ENCODE measurements at regions not wholly inside any gene's neighbourhood (a gene's known extent, or its start where the extent isn't known, plus 50 kb on each side); places are given as distances from the start of the nearest gene placed in this dataset.

DNA sequence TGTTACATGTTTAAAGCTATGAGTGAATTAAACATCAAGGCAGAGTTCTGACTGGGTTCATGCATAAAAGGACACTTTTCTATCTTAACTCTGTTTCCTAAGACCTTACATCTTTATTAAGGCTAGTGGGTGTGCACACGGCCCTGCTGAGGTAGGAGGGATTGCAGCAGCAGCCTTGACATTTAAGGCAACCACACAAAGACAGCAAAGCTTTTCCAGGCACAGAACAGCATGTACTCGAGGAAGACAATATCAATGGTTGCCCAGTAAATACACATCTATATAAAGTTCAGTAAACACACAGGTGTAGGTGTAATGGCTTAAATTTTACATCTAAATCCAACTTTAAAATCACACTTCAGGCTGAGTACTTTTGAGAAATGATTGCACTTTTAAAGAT is 79.8 kb upstream of the LOC128125822 start:
- H3K27me3 ChIP-seq (ENCODE audit: insufficient read depth, low read length, poor library complexity, severe bottlenecking): no peaks in the 10 kb centered on the region
- H3K4me1 ChIP-seq (ENCODE audit: insufficient read depth, low read length): no peaks in the 10 kb centered on the region
- no peak overlapping the region for H3K27ac ChIP-seq (ENCODE audit: low read depth, low read length)
- CTCF ChIA-PET: no interaction called here
- H3K4me3 ChIP-seq (ENCODE audit: low read length): no peak overlapping the region
- no peaks in the 10 kb centered on the region for H3K4me1 Mint-ChIP-seq
- no peaks in the 10 kb centered on the region for H3K36me3 Mint-ChIP-seq
- no peaks in the 10 kb centered on the region for H3K9me3 Mint-ChIP-seq
- H3K27ac Mint-ChIP-seq: no peak overlapping the region
- H3K27me3 Mint-ChIP-seq: peaks cover 0 to 9% of the 10 kb centered on the region in 2 donors
- DNase-seq: no peak
- H3K4me3 Mint-ChIP-seq: no peak overlapping the region
- H3K36me3 ChIP-seq (ENCODE audit: insufficient read depth, low read length): no peaks in the 10 kb centered on the region
- no peaks in the 10 kb centered on the region for H3K9me3 ChIP-seq (ENCODE audit: low read length)
- POLR2A ChIA-PET: no interaction called here

DNA sequence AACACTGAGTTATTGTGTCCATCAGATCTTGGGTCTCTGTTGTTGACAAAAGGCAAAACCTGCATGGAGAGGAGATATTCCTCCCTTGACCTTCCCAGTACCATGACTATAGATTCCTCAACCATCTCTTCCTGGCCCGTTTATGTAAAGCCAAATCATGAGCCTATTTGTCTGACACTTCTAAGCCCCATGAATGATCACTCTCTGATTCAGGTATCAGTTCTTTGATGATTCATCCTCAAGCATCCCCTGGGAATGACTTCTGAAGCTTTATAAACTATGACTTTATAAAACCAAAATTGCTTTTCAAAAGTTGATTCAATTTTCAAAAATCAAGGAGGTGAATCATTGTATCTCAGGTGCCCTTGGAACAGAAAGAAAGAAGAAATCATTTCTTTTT is 78.7 kb upstream of the LOC128125822 start:
- peaks cover under 1 to 9% of the 10 kb centered on the region in 2 donors for H3K27me3 Mint-ChIP-seq
- CTCF ChIA-PET: no interaction called here
- H3K27ac Mint-ChIP-seq: no peak overlapping the region
- no peaks in the 10 kb centered on the region for H3K9me3 ChIP-seq (ENCODE audit: low read length)
- no peak overlapping the region for H3K4me3 Mint-ChIP-seq
- no peak overlapping the region for H3K27ac ChIP-seq (ENCODE audit: low read depth, low read length)
- POLR2A ChIA-PET: no interaction called here
- DNase-seq: no peak
- H3K36me3 ChIP-seq (ENCODE audit: insufficient read depth, low read length): no peaks in the 10 kb centered on the region
- no peaks in the 10 kb centered on the region for H3K36me3 Mint-ChIP-seq
- no peaks in the 10 kb centered on the region for H3K4me1 ChIP-seq (ENCODE audit: insufficient read depth, low read length)
- no peak overlapping the region for H3K4me3 ChIP-seq (ENCODE audit: low read length)
- no peaks in the 10 kb centered on the region for H3K4me1 Mint-ChIP-seq
- H3K27me3 ChIP-seq (ENCODE audit: insufficient read depth, low read length, poor library complexity, severe bottlenecking): no peaks in the 10 kb centered on the region
- no peaks in the 10 kb centered on the region for H3K9me3 Mint-ChIP-seq

DNA sequence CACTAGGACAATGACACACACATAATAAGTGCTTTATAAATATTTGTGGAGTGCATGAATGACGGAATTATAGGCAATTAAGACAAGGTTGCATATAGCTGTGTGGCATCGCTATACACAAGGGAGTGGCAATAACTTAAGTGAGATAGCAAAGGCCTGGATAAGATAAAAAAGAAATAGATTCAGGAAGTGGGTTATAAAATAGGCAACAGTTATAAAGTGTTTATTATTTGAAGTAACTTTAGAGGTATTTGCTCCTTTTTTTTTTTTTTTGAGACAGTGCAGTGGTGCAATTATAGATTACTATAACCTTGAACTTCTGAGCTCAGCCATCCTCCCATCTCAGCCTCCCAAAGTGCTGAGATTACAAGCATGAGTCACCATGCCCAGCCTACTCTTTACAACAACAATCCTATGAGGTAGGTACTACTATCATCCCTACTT is 75.9 kb upstream of the LOC128125822 start:
- no peaks in the 10 kb centered on the region for H3K9me3 Mint-ChIP-seq
- Histone ChIP-seq H3K36me3 (ENCODE audit: insufficient read depth, low read length) (no peaks in the 10 kb centered on the region), H3K4me1 (ENCODE audit: insufficient read depth, low read length) (no peaks in the 10 kb centered on the region), H3K9me3 (ENCODE audit: low read length) (no peaks in the 10 kb centered on the region), H3K27ac (ENCODE audit: low read depth, low read length) (no peak overlapping the region), H3K4me3 (ENCODE audit: low read length) (no peak overlapping the region), H3K27me3 (ENCODE audit: insufficient read depth, low read length, poor library complexity, severe bottlenecking) (no peaks in the 10 kb centered on the region)
- H3K4me1 Mint-ChIP-seq: no peaks in the 10 kb centered on the region
- CTCF ChIA-PET: no interaction called here
- POLR2A ChIA-PET: no interaction called here
- peaks cover 0 to 1% of the 10 kb centered on the region in 2 donors for H3K27me3 Mint-ChIP-seq
- H3K36me3 Mint-ChIP-seq: no peaks in the 10 kb centered on the region
- no peak overlapping the region for H3K27ac Mint-ChIP-seq
- DNase-seq: no peak
- no peak overlapping the region for H3K4me3 Mint-ChIP-seq

DNA sequence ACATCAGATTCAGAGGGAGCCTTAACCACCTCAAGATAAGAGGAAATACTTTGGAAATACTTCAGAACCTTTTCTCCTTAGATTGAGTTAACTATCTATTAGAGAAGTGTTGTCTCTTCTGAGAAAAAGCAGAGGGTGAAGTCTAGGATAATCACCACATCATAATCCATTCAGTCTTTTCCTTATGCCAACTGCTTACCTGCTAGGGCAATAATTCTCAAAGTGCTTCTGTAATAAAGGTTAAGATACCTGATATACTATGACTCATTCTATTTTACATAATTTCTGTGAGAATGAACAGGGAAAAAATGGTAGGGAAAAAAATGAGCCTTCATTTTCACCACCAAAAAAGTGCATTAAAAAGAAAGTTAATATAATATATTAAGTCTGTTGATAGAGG is 70.1 kb upstream of the LOC128125822 start:
- no peak overlapping the region for H3K4me3 Mint-ChIP-seq
- Histone ChIP-seq H3K9me3 (ENCODE audit: low read length) (no peaks in the 10 kb centered on the region), H3K27ac (ENCODE audit: low read depth, low read length) (no peak overlapping the region), H3K4me3 (ENCODE audit: low read length) (no peak overlapping the region), H3K36me3 (ENCODE audit: insufficient read depth, low read length) (no peaks in the 10 kb centered on the region), H3K27me3 (ENCODE audit: insufficient read depth, low read length, poor library complexity, severe bottlenecking) (no peaks in the 10 kb centered on the region), H3K4me1 (ENCODE audit: insufficient read depth, low read length) (no peaks in the 10 kb centered on the region)
- peaks cover 0 to 3% of the 10 kb centered on the region in 2 donors for H3K27me3 Mint-ChIP-seq
- H3K27ac Mint-ChIP-seq: no peak overlapping the region
- no peaks in the 10 kb centered on the region for H3K9me3 Mint-ChIP-seq
- DNase-seq: no peak
- no peaks in the 10 kb centered on the region for H3K36me3 Mint-ChIP-seq
- POLR2A ChIA-PET: no interaction called here
- CTCF ChIA-PET: no interaction called here
- H3K4me1 Mint-ChIP-seq: no peaks in the 10 kb centered on the region

DNA sequence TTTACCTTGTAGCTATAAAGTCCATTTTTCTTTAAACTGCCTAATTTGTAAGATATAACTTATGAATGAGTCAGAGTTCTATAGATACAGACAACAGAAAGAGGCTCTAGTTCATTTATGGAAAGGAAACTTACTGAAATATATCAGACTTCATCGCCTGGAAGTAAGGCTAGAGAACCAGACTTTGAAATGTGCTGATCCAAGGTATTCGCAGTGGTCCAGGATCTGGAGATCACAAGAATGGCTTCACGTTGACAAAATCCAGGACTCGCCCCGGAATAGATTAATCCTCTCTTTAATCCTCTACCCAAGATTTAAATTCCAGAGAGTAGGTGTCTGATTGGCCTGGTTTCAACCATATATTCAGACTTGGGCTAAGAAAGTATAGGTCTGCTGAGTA is 69.1 kb upstream of the LOC128125822 start:
- Histone ChIP-seq H3K4me1 (ENCODE audit: insufficient read depth, low read length) (no peaks in the 10 kb centered on the region), H3K4me3 (ENCODE audit: low read length) (no peak overlapping the region), H3K36me3 (ENCODE audit: insufficient read depth, low read length) (no peaks in the 10 kb centered on the region), H3K9me3 (ENCODE audit: low read length) (no peaks in the 10 kb centered on the region), H3K27me3 (ENCODE audit: insufficient read depth, low read length, poor library complexity, severe bottlenecking) (no peaks in the 10 kb centered on the region), H3K27ac (ENCODE audit: low read depth, low read length) (no peak overlapping the region)
- Mint-ChIP-seq H3K4me1 (no peaks in the 10 kb centered on the region), H3K4me3 (no peak overlapping the region), H3K27ac (no peak overlapping the region), H3K9me3 (no peaks in the 10 kb centered on the region), H3K27me3 (peaks cover 0 to 3% of the 10 kb centered on the region in 2 donors), H3K36me3 (no peaks in the 10 kb centered on the region)
- CTCF ChIA-PET: no interaction called here
- DNase-seq: no peak
- POLR2A ChIA-PET: no interaction called here

DNA sequence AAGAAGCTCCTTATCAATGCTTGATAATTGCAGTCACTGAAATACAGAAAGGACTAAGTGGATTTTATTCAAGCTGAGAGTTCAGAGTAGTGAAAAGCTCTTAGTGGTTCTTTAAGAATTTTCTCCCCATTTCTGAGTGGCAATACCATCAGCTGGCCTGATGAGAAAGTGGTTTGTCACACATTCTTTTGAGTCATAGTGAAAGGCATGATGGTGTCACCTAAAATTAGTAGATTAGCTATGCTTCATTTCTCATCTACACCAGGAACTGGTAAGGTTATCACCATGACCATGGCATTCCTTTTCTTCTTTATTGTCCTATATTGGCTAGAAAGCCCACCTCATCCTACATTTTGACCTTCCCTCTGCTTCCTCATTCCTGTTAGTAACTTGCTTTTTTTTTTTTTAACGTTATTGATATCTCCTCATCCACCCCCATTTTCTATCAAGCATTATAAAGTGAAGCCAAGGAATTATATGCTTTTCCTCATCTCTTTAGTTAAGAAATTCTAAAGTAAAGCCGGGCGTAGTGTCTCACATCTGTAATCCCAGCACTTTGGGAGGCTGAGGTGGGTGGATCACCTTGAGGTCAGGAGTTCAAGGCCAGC is 67.4 kb upstream of the LOC128125822 start:
- no peaks in the 10 kb centered on the region for H3K36me3 ChIP-seq (ENCODE audit: insufficient read depth, low read length)
- Mint-ChIP-seq H3K4me1 (no peaks in the 10 kb centered on the region), H3K27me3 (peaks cover 0 to 2% of the 10 kb centered on the region in 2 donors), H3K9me3 (no peaks in the 10 kb centered on the region), H3K36me3 (no peaks in the 10 kb centered on the region), H3K27ac (no peak overlapping the region), H3K4me3 (no peak overlapping the region)
- H3K27ac ChIP-seq (ENCODE audit: low read depth, low read length): no peak overlapping the region
- H3K27me3 ChIP-seq (ENCODE audit: insufficient read depth, low read length, poor library complexity, severe bottlenecking): no peaks in the 10 kb centered on the region
- no peak overlapping the region for H3K4me3 ChIP-seq (ENCODE audit: low read length)
- CTCF ChIA-PET: no interaction called here
- H3K4me1 ChIP-seq (ENCODE audit: insufficient read depth, low read length): no peaks in the 10 kb centered on the region
- POLR2A ChIA-PET: no interaction called here
- no peaks in the 10 kb centered on the region for H3K9me3 ChIP-seq (ENCODE audit: low read length)
- DNase-seq: no peak

DNA sequence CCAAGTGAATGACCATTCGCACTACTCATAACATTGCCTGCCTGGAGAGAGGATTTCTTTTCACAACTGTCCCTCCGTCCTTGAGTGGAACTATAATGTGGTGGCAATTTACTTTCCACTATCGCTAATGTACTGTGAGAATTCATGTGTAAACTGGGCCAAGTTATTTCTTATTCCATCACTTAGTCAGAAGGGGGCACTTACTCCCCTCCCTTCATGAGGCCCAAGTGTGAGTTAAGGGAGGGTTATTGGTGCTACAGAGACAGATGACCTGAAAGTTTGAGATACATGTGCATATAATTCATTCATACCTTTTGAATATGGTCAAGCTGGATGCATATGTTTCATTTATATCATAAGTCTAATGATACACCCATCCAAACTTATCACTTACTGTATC is 65.2 kb upstream of the LOC128125822 start:
- H3K9me3 ChIP-seq (ENCODE audit: low read length): no peaks in the 10 kb centered on the region
- POLR2A ChIA-PET: no interaction called here
- peaks cover 2 to 3% of the 10 kb centered on the region in 2 donors for H3K27me3 Mint-ChIP-seq
- CTCF ChIA-PET: no interaction called here
- no peaks in the 10 kb centered on the region for H3K4me1 Mint-ChIP-seq
- H3K27me3 ChIP-seq (ENCODE audit: insufficient read depth, low read length, poor library complexity, severe bottlenecking): no peaks in the 10 kb centered on the region
- no peaks in the 10 kb centered on the region for H3K4me1 ChIP-seq (ENCODE audit: insufficient read depth, low read length)
- H3K4me3 ChIP-seq (ENCODE audit: low read length): no peak overlapping the region
- H3K27ac ChIP-seq (ENCODE audit: low read depth, low read length): no peak overlapping the region
- DNase-seq: peak in 1 of 5 donors; percentile 11
- no peaks in the 10 kb centered on the region for H3K9me3 Mint-ChIP-seq
- H3K4me3 Mint-ChIP-seq: no peak overlapping the region
- H3K27ac Mint-ChIP-seq: peak overlapping the region in 1 of 8 donors; percentile 12
- H3K36me3 Mint-ChIP-seq: no peaks in the 10 kb centered on the region
- H3K36me3 ChIP-seq (ENCODE audit: insufficient read depth, low read length): no peaks in the 10 kb centered on the region

DNA sequence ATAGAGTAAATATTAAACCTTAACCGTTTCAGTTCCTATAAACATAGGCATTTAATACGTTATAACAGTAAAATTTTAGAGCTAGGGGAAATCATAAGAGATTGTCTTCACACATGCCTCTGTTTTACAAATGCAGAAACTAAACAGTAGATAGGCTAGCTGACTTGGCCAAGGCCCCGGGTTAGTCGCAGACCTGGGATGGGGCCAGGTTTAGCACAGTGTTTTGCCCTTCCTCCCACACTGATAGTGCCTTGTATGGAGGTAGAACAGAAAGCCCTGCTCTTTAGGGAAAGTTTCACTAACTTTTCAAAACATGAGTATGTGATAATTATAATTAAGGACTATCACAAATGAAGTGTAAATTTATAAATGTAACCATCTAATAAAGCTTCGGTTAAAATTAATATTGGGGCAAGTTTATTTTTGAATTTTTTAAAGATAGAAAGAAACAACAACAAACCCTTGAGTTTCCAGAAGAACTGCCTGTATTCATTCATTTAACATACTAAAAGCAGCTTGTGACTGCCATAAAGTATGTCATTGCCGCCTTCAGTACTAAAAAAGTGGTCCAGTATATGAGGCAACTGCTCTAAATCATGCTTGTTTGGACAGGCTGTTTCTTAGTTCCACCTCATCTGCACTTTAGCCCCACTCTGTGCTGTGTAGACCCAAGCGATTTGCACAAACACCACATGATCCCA is 62.5 kb upstream of the LOC128125822 start:
- peaks cover 6 to 16% of the 10 kb centered on the region in 2 donors for H3K27me3 Mint-ChIP-seq
- H3K36me3 Mint-ChIP-seq: no peaks in the 10 kb centered on the region
- ChIA-PET CTCF (no interaction called here), POLR2A (no interaction called here)
- Histone ChIP-seq H3K36me3 (ENCODE audit: insufficient read depth, low read length) (no peaks in the 10 kb centered on the region), H3K27me3 (ENCODE audit: insufficient read depth, low read length, poor library complexity, severe bottlenecking) (no peaks in the 10 kb centered on the region), H3K4me3 (ENCODE audit: low read length) (no peak overlapping the region), H3K4me1 (ENCODE audit: insufficient read depth, low read length) (no peaks in the 10 kb centered on the region), H3K27ac (ENCODE audit: low read depth, low read length) (no peak overlapping the region), H3K9me3 (ENCODE audit: low read length) (no peaks in the 10 kb centered on the region)
- no peaks in the 10 kb centered on the region for H3K9me3 Mint-ChIP-seq
- H3K4me3 Mint-ChIP-seq: no peak overlapping the region
- H3K27ac Mint-ChIP-seq: no peak overlapping the region
- DNase-seq: no peak
- no peaks in the 10 kb centered on the region for H3K4me1 Mint-ChIP-seq

Measured in CD8-positive, alpha-beta memory T cell (primary cell).